GM12864 (cell line): ENCODE measurements at regions not wholly inside any gene's neighbourhood (a gene's known extent, or its start where the extent isn't known, plus 50 kb on each side); places are given as distances from the start of the nearest gene placed in this dataset.

Experiments
- DNase-seq: peaks from one replicate; pipeline ENCODE4 v3.0.0-alpha.2; 2011; ENCODE audit warnings: low read depth
- H3K4me3 ChIP-seq: 2 replicates; pipeline ENCODE4 v1.5.1; 2011; ENCODE audit warnings: mild to moderate bottlenecking, low read depth, low read length, control low read depth
- CTCF ChIP-seq: IDR thresholded peaks from 2 replicates; pipeline ENCODE4 v1.5.1; 2011; ENCODE audit warnings: low read depth, mild to moderate bottlenecking, moderate library complexity, low read length, control low read depth, inconsistent platforms; ENCODE audit errors: missing control alignments

GRCh38 chr3:22933841-22934116 is 269.3 kb upstream of the UBE2E2 start:
- no peak for TF ChIP-seq CTCF
- no peak for DNase-seq
- no peak overlapping the region for H3K4me3 ChIP-seq

- TF ChIP-seq CTCF, result no peak
- no peak overlapping the region for H3K4me3 ChIP-seq
- DNase-seq, result no peak
Measured at GRCh38 chr3:22935040-22935439, 268.1 kb upstream of the UBE2E2 start.

GRCh38 chr3:22937536-22937935 is 265.6 kb upstream of the UBE2E2 start:
- H3K4me3 ChIP-seq, result no peak overlapping the region
- TF ChIP-seq CTCF, result no peak
- DNase-seq, result no peak

- TF ChIP-seq CTCF, result no peak
- no peak for DNase-seq
- H3K4me3 ChIP-seq, result no peak overlapping the region
Measured at GRCh38 chr3:22938739-22939138, 264.4 kb upstream of the UBE2E2 start.

- H3K4me3 ChIP-seq, result no peak overlapping the region
- TF ChIP-seq CTCF, result no peak
- DNase-seq, result no peak
Measured at GRCh38 chr3:22939349-22939748, 263.8 kb upstream of the UBE2E2 start.

GRCh38 chr3:22940285-22940684 is 262.8 kb upstream of the UBE2E2 start:
- no peak overlapping the region for H3K4me3 ChIP-seq
- no peak for DNase-seq
- no peak for TF ChIP-seq CTCF

GRCh38 chr3:22942981-22943380 is 260.1 kb upstream of the UBE2E2 start:
- no peak for DNase-seq
- no peak overlapping the region for H3K4me3 ChIP-seq
- TF ChIP-seq CTCF, result no peak
